ENCODE measurements at regions not wholly inside any gene's neighbourhood (a gene's known extent, or its start where the extent isn't known, plus 50 kb on each side); places are given as distances from the start of the nearest gene placed in this dataset.

DNA sequence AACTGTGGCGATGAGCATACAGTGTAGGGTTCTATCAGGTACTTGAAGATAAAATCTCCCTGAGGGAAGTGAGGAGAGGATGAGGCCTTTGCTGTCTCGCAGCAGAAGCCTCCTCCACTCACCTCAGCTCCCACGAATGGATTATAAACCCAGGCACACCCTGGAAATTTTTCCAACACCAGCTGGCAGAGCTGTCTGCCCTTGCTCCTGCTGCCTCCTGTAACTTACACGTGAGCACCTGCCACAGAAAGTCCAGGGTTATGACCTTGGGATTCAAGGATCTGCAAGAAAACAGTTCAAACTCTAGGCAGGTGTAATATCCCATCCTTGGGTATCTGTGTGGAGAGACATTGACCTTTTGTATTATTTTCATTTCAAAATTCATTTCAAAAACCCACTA, 70.9 kb upstream of the MYO16 start:
- H3K9me3 ChIP-seq = no peaks in the 10 kb centered on the region
- H3K36me3 ChIP-seq = no peaks in the 10 kb centered on the region
- H3K4me1 ChIP-seq = no peaks in the 10 kb centered on the region
- TF ChIP-seq, protein P1, sequence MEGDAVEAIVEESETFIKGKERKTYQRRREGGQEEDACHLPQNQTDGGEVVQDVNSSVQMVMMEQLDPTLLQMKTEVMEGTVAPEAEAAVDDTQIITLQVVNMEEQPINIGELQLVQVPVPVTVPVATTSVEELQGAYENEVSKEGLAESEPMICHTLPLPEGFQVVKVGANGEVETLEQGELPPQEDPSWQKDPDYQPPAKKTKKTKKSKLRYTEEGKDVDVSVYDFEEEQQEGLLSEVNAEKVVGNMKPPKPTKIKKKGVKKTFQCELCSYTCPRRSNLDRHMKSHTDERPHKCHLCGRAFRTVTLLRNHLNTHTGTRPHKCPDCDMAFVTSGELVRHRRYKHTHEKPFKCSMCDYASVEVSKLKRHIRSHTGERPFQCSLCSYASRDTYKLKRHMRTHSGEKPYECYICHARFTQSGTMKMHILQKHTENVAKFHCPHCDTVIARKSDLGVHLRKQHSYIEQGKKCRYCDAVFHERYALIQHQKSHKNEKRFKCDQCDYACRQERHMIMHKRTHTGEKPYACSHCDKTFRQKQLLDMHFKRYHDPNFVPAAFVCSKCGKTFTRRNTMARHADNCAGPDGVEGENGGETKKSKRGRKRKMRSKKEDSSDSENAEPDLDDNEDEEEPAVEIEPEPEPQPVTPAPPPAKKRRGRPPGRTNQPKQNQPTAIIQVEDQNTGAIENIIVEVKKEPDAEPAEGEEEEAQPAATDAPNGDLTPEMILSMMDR (IDR thresholded peaks at IDR 0.05) = no peak
- TF ChIP-seq POLR2AphosphoS5 (IDR thresholded peaks at IDR 0.05) (no peak), EP300 (IDR thresholded peaks at IDR 0.05; ENCODE audit: low read depth) (no peak), POLR2A (IDR thresholded peaks at IDR 0.05) (no peak)
- 56 to 67% methylated on average over 3 to 4 of the region's 4 CpGs for WGBS, 2 donors (ENCODE audit: low coverage in 1 of 2)
- in situ Hi-C loops (cut with MboI; ENCODE audit: low pct_ligation_motif_present in 1 of 4, low pct_unique_long_range_greater_than_20kb in 1 of 4, low sequenced_read_pairs in 3 of 4) = no loop called here
- H3K27me3 ChIP-seq = no peaks in the 10 kb centered on the region
- no peak for DNase-seq
- no peak overlapping the region for H3K27ac ChIP-seq
- intact Hi-C loops (cut with DNase I; ENCODE audit: low total_unique reads) = no loop called here
- H3K4me3 ChIP-seq = no peak overlapping the region

DNA sequence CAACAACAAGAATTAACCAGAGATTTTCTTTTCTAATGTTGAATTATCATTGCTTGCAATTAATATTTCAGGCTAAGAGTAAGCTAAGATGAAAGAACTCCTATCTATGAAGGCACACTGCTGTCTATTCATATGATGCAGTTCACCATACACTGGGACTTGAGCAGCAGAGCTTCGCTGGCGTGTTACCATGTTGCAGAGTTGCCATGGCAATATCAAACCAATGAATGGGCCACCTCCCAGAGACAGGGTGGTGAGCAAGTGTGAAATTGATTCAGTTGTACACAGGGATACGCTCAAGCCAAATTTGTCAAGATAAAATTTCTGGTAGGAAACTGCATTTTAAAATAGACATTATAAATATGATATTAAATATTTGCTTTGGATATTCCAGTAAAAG, 69.3 kb upstream of the MYO16 start:
- intact Hi-C loops (cut with DNase I; ENCODE audit: low total_unique reads) (no loop called here), in situ Hi-C loops (cut with MboI; ENCODE audit: low pct_ligation_motif_present in 1 of 4, low pct_unique_long_range_greater_than_20kb in 1 of 4, low sequenced_read_pairs in 3 of 4) (no loop called here)
- Histone ChIP-seq H3K4me3 (no peak overlapping the region), H3K4me1 (no peaks in the 10 kb centered on the region), H3K27me3 (no peaks in the 10 kb centered on the region), H3K9me3 (no peaks in the 10 kb centered on the region), H3K36me3 (no peaks in the 10 kb centered on the region), H3K27ac (no peak overlapping the region)
- DNase-seq = no peak
- 79 to 86% methylated on average over 1 to 3 of the region's 3 CpGs for WGBS, 2 donors (ENCODE audit: low coverage in 1 of 2)
- no peak for TF ChIP-seq EP300 (IDR thresholded peaks at IDR 0.05; ENCODE audit: low read depth)

DNA sequence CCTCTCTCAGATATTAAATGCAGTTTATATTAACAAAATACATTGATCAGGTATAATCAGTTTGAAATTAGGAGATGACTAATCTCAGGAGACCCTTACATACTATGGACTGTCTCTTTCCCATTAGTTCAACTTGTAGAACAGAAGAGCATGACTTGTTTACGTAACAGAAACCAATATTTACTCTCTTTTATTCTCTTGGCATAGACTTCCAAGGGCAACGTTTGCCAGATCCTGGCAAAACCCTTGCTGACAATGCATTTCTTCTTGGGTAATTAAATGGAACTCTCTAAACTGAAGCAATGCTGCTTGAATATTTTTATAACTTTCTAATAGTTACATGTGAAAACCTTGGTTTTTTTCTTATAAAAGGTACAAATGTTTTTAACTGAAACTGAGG, 68.3 kb upstream of the MYO16 start:
- Histone ChIP-seq H3K4me3 (no peak overlapping the region), H3K27me3 (no peaks in the 10 kb centered on the region), H3K36me3 (no peaks in the 10 kb centered on the region), H3K4me1 (no peaks in the 10 kb centered on the region), H3K9me3 (no peaks in the 10 kb centered on the region), H3K27ac (no peak overlapping the region)
- no peak for DNase-seq
- WGBS, 2 donors (ENCODE audit: low coverage in 1 of 2) = 17 to 23% methylated on average over 2 of the region's 2 CpGs
- intact Hi-C loops (cut with DNase I; ENCODE audit: low total_unique reads) (no loop called here), in situ Hi-C loops (cut with MboI; ENCODE audit: low pct_ligation_motif_present in 1 of 4, low pct_unique_long_range_greater_than_20kb in 1 of 4, low sequenced_read_pairs in 3 of 4) (no loop called here)
- no peak for TF ChIP-seq POLR2A (IDR thresholded peaks at IDR 0.05)

DNA sequence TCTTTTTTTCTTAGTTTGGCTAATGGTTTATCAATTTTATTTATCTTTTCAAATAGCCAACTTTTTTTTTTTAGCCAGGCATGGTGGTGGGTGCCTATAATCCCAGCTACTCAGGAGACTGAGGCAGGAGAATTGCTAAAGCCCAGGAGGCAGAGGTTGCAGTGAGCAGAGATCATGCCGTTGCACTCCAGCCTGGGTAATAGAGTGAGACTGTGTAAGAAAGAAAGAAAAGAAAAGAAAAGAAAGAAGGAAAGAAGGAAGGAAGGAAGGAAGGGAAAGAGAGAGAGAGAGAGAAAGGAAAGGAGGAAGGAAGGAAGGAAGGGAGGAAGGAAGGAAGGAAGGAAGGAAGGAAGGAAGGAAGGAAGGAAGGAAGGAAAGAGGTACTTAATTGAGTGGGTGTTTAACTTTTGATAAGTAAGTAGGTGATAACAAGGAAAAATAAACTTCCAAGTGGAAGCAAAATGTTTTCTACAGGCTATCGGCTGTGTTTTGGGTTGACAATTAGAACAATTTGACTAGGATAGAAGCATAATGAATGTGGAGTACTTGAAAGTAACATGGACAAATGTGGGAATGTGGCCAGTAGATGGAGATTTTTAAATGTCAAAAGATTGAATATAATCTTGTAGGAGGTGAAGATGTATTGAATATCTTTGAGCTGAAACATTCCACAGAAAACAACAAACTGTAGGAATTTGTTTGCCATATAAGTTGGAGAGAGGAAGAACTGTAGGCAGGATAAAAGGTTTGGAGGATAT, 62.8 kb upstream of the MYO16 start:
- Histone ChIP-seq H3K9me3 (no peaks in the 10 kb centered on the region), H3K4me1 (no peaks in the 10 kb centered on the region), H3K4me3 (no peak overlapping the region), H3K36me3 (no peaks in the 10 kb centered on the region), H3K27ac (no peak overlapping the region), H3K27me3 (no peaks in the 10 kb centered on the region)
- TF ChIP-seq POLR2AphosphoS5 (IDR thresholded peaks at IDR 0.05) (no peak), EP300 (IDR thresholded peaks at IDR 0.05; ENCODE audit: low read depth) (no peak), POLR2A (IDR thresholded peaks at IDR 0.05) (no peak)
- TF ChIP-seq, protein P1 (IDR thresholded peaks at IDR 0.05) = no peak
- in situ Hi-C loops (cut with MboI; ENCODE audit: low pct_ligation_motif_present in 1 of 4, low pct_unique_long_range_greater_than_20kb in 1 of 4, low sequenced_read_pairs in 3 of 4) = no loop called here
- intact Hi-C loops (cut with DNase I; ENCODE audit: low total_unique reads) = no loop called here
- DNase-seq = no peak
- 83 to 85% methylated on average over 2 of the region's 2 CpGs for WGBS, 2 donors (ENCODE audit: low coverage in 1 of 2)

DNA sequence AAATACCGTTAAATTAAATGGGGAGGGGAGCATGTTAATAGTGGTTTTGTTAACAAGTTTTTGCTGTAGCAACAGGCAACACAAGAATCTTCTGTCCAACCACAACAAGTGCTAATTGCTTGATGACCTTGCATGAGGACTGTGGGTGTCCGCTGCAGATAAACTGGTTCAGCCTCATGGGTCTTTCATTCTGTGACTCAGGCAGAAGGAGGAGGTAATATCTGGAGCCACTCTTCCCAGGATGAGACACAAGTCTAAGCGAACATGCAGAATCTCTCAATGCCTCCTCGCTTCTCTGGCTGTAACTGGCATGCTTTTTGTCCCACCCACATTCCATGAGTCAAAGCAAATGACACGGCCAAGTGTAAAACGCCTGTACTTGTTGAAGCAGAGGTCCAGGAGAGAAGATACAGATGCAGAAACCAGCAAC, 56.6 kb upstream of the MYO16 start:
- no peak overlapping the region for H3K27ac ChIP-seq

More for the DNA sequence above, 56.6 kb upstream of the MYO16 start:
- DNase-seq = no peak
- no peaks in the 10 kb centered on the region for H3K9me3 ChIP-seq
- in situ Hi-C loops (cut with MboI; ENCODE audit: low pct_ligation_motif_present in 1 of 4, low pct_unique_long_range_greater_than_20kb in 1 of 4, low sequenced_read_pairs in 3 of 4) = no loop called here
- H3K27me3 ChIP-seq = no peaks in the 10 kb centered on the region
- intact Hi-C loops (cut with DNase I; ENCODE audit: low total_unique reads) = no loop called here
- no peaks in the 10 kb centered on the region for H3K36me3 ChIP-seq
- H3K4me1 ChIP-seq = no peaks in the 10 kb centered on the region
- no peak overlapping the region for H3K4me3 ChIP-seq
- 60 to 71% methylated on average over 4 to 6 of the region's 6 CpGs for WGBS, 2 donors (ENCODE audit: low coverage in 1 of 2)
- TF ChIP-seq EP300 (IDR thresholded peaks at IDR 0.05; ENCODE audit: low read depth) (no peak), POLR2AphosphoS5 (IDR thresholded peaks at IDR 0.05) (no peak), POLR2A (IDR thresholded peaks at IDR 0.05) (no peak)
- TF ChIP-seq, protein P1 (IDR thresholded peaks at IDR 0.05) = no peak
